ENCODE measurements at regions not wholly inside any gene's neighbourhood (a gene's known extent, or its start where the extent isn't known, plus 50 kb on each side); places are given as distances from the start of the nearest gene placed in this dataset.

- no peaks in the 10 kb centered on the region for H3K9me3 Mint-ChIP-seq
- peaks cover 2% of the 10 kb centered on the region for H3K27me3 Mint-ChIP-seq
- peaks cover 12% of the 10 kb centered on the region for H3K4me1 Mint-ChIP-seq
- no peaks in the 10 kb centered on the region for H3K36me3 Mint-ChIP-seq
- H3K4me3 Mint-ChIP-seq, result no peak overlapping the region
- H3K27ac Mint-ChIP-seq, result no peak overlapping the region
Observed at GRCh38 chr1:18035145-18035544, 72.5 kb upstream of the IGSF21 start.

GRCh38 chr1:18037651-18038050, 69.9 kb upstream of the IGSF21 start:
- Mint-ChIP-seq H3K4me3 (no peak overlapping the region), H3K4me1 (peaks cover 12% of the 10 kb centered on the region), H3K36me3 (no peaks in the 10 kb centered on the region), H3K27me3 (no peaks in the 10 kb centered on the region), H3K9me3 (no peaks in the 10 kb centered on the region), H3K27ac (no peak overlapping the region)

GRCh38 chr1:18038051-18038450, 69.5 kb upstream of the IGSF21 start:
- Mint-ChIP-seq H3K9me3 (no peaks in the 10 kb centered on the region), H3K4me3 (no peak overlapping the region), H3K36me3 (no peaks in the 10 kb centered on the region), H3K27ac (no peak overlapping the region), H3K27me3 (no peaks in the 10 kb centered on the region), H3K4me1 (peaks cover 12% of the 10 kb centered on the region)

GRCh38 chr1:18039102-18039501, 68.5 kb upstream of the IGSF21 start:
- Mint-ChIP-seq H3K27ac (no peak overlapping the region), H3K4me1 (peaks cover 12% of the 10 kb centered on the region), H3K4me3 (no peak overlapping the region), H3K27me3 (no peaks in the 10 kb centered on the region), H3K36me3 (no peaks in the 10 kb centered on the region), H3K9me3 (no peaks in the 10 kb centered on the region)

- H3K4me3 Mint-ChIP-seq, result no peak overlapping the region
- no peaks in the 10 kb centered on the region for H3K27me3 Mint-ChIP-seq
- no peaks in the 10 kb centered on the region for H3K9me3 Mint-ChIP-seq
- no peaks in the 10 kb centered on the region for H3K36me3 Mint-ChIP-seq
- H3K4me1 Mint-ChIP-seq, result peaks cover 12% of the 10 kb centered on the region
- no peak overlapping the region for H3K27ac Mint-ChIP-seq
Observed at GRCh38 chr1:18041102-18041501, 66.5 kb upstream of the IGSF21 start.

GRCh38 chr1:18041685-18042355, 65.8 kb upstream of the IGSF21 start:
- H3K36me3 Mint-ChIP-seq, result no peaks in the 10 kb centered on the region
- peaks cover 12% of the 10 kb centered on the region for H3K4me1 Mint-ChIP-seq
- no peaks in the 10 kb centered on the region for H3K9me3 Mint-ChIP-seq
- no peak overlapping the region for H3K27ac Mint-ChIP-seq
- H3K4me3 Mint-ChIP-seq, result no peak overlapping the region
- no peaks in the 10 kb centered on the region for H3K27me3 Mint-ChIP-seq

GRCh38 chr1:18043871-18044270, 63.7 kb upstream of the IGSF21 start:
- H3K27ac Mint-ChIP-seq, result no peak overlapping the region
- H3K9me3 Mint-ChIP-seq, result no peaks in the 10 kb centered on the region
- no peaks in the 10 kb centered on the region for H3K36me3 Mint-ChIP-seq
- no peaks in the 10 kb centered on the region for H3K27me3 Mint-ChIP-seq
- no peak overlapping the region for H3K4me3 Mint-ChIP-seq
- H3K4me1 Mint-ChIP-seq, result no peaks in the 10 kb centered on the region

GRCh38 chr1:18045203-18045602, 62.4 kb upstream of the IGSF21 start:
- Mint-ChIP-seq H3K27me3 (no peaks in the 10 kb centered on the region), H3K36me3 (no peaks in the 10 kb centered on the region), H3K4me1 (no peaks in the 10 kb centered on the region), H3K9me3 (peaks cover 5% of the 10 kb centered on the region), H3K27ac (no peak overlapping the region), H3K4me3 (no peak overlapping the region)

- Mint-ChIP-seq H3K27me3 (no peaks in the 10 kb centered on the region), H3K4me1 (no peaks in the 10 kb centered on the region), H3K36me3 (no peaks in the 10 kb centered on the region), H3K27ac (no peak overlapping the region), H3K9me3 (peaks cover 5% of the 10 kb centered on the region), H3K4me3 (no peak overlapping the region)
Observed at GRCh38 chr1:18045621-18046020, 62.0 kb upstream of the IGSF21 start.

GRCh38 chr1:18047122-18047521, 60.5 kb upstream of the IGSF21 start:
- H3K36me3 Mint-ChIP-seq, result no peaks in the 10 kb centered on the region
- H3K27me3 Mint-ChIP-seq, result no peaks in the 10 kb centered on the region
- peaks cover 5% of the 10 kb centered on the region for H3K9me3 Mint-ChIP-seq
- no peaks in the 10 kb centered on the region for H3K4me1 Mint-ChIP-seq
- no peak overlapping the region for H3K4me3 Mint-ChIP-seq
- no peak overlapping the region for H3K27ac Mint-ChIP-seq

- H3K27ac Mint-ChIP-seq, result no peak overlapping the region
- no peaks in the 10 kb centered on the region for H3K36me3 Mint-ChIP-seq
- H3K4me3 Mint-ChIP-seq, result no peak overlapping the region
- no peaks in the 10 kb centered on the region for H3K27me3 Mint-ChIP-seq
- H3K9me3 Mint-ChIP-seq, result peaks cover 5% of the 10 kb centered on the region
- no peaks in the 10 kb centered on the region for H3K4me1 Mint-ChIP-seq
Observed at GRCh38 chr1:18049228-18049627, 58.4 kb upstream of the IGSF21 start.

GRCh38 chr1:18052671-18053070, 54.9 kb upstream of the IGSF21 start:
- H3K4me3 Mint-ChIP-seq, result no peak overlapping the region
- H3K27me3 Mint-ChIP-seq, result no peaks in the 10 kb centered on the region
- H3K9me3 Mint-ChIP-seq, result peaks cover 5% of the 10 kb centered on the region

GRCh38 chr1:18055156-18055555, 52.4 kb upstream of the IGSF21 start:
- Mint-ChIP-seq H3K4me3 (no peak overlapping the region), H3K9me3 (no peaks in the 10 kb centered on the region), H3K27me3 (no peaks in the 10 kb centered on the region), H3K4me1 (no peaks in the 10 kb centered on the region), H3K27ac (no peak overlapping the region), H3K36me3 (no peaks in the 10 kb centered on the region)

More at GRCh38 chr1:18052671-18053070, 54.9 kb upstream of the IGSF21 start:
- no peak overlapping the region for H3K27ac Mint-ChIP-seq
- H3K4me1 Mint-ChIP-seq, result no peaks in the 10 kb centered on the region
- no peaks in the 10 kb centered on the region for H3K36me3 Mint-ChIP-seq

GRCh38 chr1:18056545-18056944, 51.1 kb upstream of the IGSF21 start:
- Mint-ChIP-seq H3K4me1 (no peaks in the 10 kb centered on the region), H3K36me3 (no peaks in the 10 kb centered on the region), H3K4me3 (no peak overlapping the region), H3K27ac (no peak overlapping the region), H3K9me3 (no peaks in the 10 kb centered on the region), H3K27me3 (no peaks in the 10 kb centered on the region)

- Mint-ChIP-seq H3K36me3 (peaks cover 2% of the 10 kb centered on the region), H3K9me3 (no peaks in the 10 kb centered on the region), H3K27ac (no peak overlapping the region), H3K4me1 (no peaks in the 10 kb centered on the region), H3K27me3 (peaks cover 1% of the 10 kb centered on the region), H3K4me3 (no peak overlapping the region)
Observed at GRCh38 chr1:18057623-18058022, 50.0 kb upstream of the IGSF21 start.
